ENCODE measurements at regions not wholly inside any gene's neighbourhood (a gene's known extent, or its start where the extent isn't known, plus 50 kb on each side); places are given as distances from the start of the nearest gene placed in this dataset.
"Not testable (repeated sequence)": the region's sequence is repeated elsewhere in the genome, so short reads cannot be mapped to it uniquely, and the experiment has no call there.

GRCh38 chr4:156137679-156138473 lies 184.2 kb upstream of the CTSO start:
- DNase-seq, result no peak
- TF ChIP-seq POLR2A (IDR thresholded peaks at IDR 0.05; ENCODE audit: low read length) (no peak), GATA1 (IDR thresholded peaks at IDR 0.05; ENCODE audit: low read depth, low read length) (no peak)

DNA sequence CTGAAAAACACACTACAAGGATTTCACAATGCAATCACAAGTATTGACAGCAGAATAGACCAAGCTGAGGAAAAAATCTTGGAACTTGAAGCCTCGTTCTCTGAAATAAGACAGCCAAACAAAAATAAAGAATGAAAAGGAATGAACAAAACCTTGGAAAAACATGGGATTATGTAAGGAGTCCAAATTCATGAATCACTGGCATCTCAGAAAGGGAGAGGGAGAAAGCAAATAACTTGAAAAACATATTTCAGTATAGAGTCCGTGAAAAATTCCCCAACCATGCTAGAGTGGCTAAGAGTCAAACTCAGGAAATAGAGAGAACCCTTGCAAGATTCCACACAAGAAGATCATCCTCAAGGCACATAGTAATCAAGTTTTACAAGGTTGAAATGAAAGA lies 178.5 kb upstream of the CTSO start:
- TF ChIP-seq POLR2A (IDR thresholded peaks at IDR 0.05; ENCODE audit: low read length), result no peak
- TF ChIP-seq GATA1 (IDR thresholded peaks at IDR 0.05; ENCODE audit: low read depth, low read length), result no peak
- DNase-seq, result no peak

- no peak for DNase-seq
- TF ChIP-seq POLR2A (IDR thresholded peaks at IDR 0.05; ENCODE audit: low read length), result no peak
- no peak for TF ChIP-seq GATA1 (IDR thresholded peaks at IDR 0.05; ENCODE audit: low read depth, low read length)
These were observed 174.9 kb upstream of the CTSO start for GRCh38 chr4:156128616-156129015.

- TF ChIP-seq POLR2A (IDR thresholded peaks at IDR 0.05; ENCODE audit: low read length), result no peak
- no peak for TF ChIP-seq GATA1 (IDR thresholded peaks at IDR 0.05; ENCODE audit: low read depth, low read length)
- DNase-seq, result no peak
These were observed 165.0 kb upstream of the CTSO start for GRCh38 chr4:156118507-156119220.

DNA sequence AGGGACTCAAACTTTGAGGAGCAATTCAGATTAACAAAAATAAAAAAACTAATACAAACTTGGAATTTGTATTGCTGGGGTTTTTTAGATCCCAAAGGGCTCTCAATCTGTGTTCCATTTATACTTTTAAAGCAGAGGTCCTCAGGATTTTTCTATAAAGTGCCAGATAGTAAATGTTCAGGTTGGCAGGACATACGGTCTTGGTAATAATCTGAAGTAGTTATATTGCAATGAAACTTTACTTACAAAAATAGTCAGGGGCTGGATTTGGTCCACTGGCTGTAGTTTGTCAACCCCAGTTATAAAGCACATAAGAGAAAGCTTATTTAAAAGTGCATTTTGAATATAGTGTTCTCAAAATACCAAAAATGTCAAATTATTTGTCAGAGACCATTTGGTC lies 164.1 kb upstream of the CTSO start:
- TF ChIP-seq POLR2A (IDR thresholded peaks at IDR 0.05; ENCODE audit: low read length) (no peak), GATA1 (IDR thresholded peaks at IDR 0.05; ENCODE audit: low read depth, low read length) (no peak)
- no peak for DNase-seq

DNA sequence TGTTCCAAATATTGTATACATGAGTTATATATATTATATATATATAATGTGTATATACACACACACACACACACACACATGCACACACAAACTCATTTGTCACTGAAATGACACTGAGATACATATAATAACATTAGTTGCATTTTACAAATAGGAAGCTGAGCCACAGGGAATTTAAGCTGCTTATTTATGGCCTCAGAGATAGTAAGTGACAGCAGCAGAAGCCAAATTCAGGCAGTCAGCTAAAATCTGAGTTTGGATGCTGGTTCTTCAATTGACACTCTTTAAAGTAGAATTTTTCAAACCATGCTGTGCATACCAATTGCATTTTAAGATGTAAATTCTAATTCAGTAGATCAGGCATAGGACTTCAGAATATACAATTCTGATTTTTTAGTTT lies 163.3 kb upstream of the CTSO start:
- DNase-seq, result no peak
- TF ChIP-seq GATA1 (IDR thresholded peaks at IDR 0.05; ENCODE audit: low read depth, low read length) (no peak), POLR2A (IDR thresholded peaks at IDR 0.05; ENCODE audit: low read length) (no peak)

- no peak for DNase-seq
- TF ChIP-seq POLR2A (IDR thresholded peaks at IDR 0.05; ENCODE audit: low read length), result no peak
- TF ChIP-seq GATA1 (IDR thresholded peaks at IDR 0.05; ENCODE audit: low read depth, low read length), result no peak
These were observed 159.6 kb upstream of the CTSO start for GRCh38 chr4:156113138-156113765.

GRCh38 chr4:156111686-156112085 lies 158.0 kb upstream of the CTSO start:
- DNase-seq, result no peak
- TF ChIP-seq GATA1 (IDR thresholded peaks at IDR 0.05; ENCODE audit: low read depth, low read length) (no peak), POLR2A (IDR thresholded peaks at IDR 0.05; ENCODE audit: low read length) (no peak)

- no peak for DNase-seq
- TF ChIP-seq GATA1 (IDR thresholded peaks at IDR 0.05; ENCODE audit: low read depth, low read length), result no peak
- no peak for TF ChIP-seq POLR2A (IDR thresholded peaks at IDR 0.05; ENCODE audit: low read length)
These were observed 156.6 kb upstream of the CTSO start for GRCh38 chr4:156109943-156110900.

GRCh38 chr4:156109087-156109486 lies 155.4 kb upstream of the CTSO start:
- DNase-seq, result not testable (repeated sequence)

DNA sequence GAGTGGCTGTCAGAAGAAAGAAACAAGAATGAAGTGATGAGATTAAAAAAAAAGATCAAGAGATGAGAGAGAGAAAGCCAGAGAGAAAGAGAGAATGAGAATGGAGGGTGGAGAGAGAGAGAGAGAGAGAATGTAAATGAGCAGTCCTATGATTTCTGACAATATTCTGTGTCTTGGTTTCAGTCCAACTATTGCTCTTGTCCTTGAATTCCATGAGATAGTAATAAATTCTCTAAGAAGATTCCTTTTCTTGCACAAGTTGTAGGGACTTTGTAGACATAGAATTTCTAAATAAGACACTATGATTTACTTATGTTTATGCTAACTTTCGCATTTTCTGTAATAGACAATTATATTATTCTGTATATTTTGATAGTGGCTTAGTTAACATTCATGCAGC lies 149.6 kb upstream of the CTSO start:
- TF ChIP-seq GATA1 (IDR thresholded peaks at IDR 0.05; ENCODE audit: low read depth, low read length) (no peak), POLR2A (IDR thresholded peaks at IDR 0.05; ENCODE audit: low read length) (no peak)
- no peak for DNase-seq

- DNase-seq, result no peak
- TF ChIP-seq POLR2A (IDR thresholded peaks at IDR 0.05; ENCODE audit: low read length) (no peak), GATA1 (IDR thresholded peaks at IDR 0.05; ENCODE audit: low read depth, low read length) (no peak)
These were observed 148.7 kb upstream of the CTSO start for GRCh38 chr4:156102411-156102810.

DNA sequence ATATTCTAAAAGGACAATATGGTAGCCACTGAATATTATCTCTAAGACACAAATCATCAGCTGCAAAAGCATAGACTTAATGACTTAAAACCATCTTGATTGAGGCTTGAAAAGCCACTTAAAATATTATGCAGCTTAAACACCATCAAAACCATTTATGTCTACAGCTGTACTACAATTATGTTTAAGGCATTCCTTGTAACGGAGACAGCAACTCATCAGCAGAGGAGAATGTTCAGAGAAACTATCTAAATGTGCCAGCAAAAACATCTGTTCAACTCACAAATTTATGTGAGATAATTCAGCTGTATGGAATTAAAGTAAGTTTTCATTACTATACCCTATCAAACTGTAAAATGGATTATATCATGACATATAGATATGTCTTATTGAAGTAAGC lies 147.9 kb upstream of the CTSO start:
- no peak for TF ChIP-seq GATA1 (IDR thresholded peaks at IDR 0.05; ENCODE audit: low read depth, low read length)
- no peak for TF ChIP-seq POLR2A (IDR thresholded peaks at IDR 0.05; ENCODE audit: low read length)
- DNase-seq, result no peak

DNA sequence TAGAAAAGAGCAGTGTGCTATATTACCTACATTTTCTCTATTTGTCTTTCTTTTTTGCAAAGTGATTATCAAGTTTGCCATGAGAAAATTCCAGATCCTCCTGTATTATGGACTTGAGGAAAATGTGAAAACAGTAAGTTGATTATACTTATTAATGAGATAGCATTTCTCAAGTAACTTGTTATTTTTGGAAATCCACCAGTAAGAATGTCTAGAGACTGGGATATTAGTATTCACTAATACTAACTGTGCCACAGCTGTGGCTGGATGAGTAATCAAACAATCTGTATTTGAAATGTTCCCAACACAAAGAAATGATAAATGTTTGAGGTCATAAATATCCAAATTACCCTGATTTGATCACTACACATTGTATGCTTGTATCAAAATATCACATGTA lies 147.0 kb upstream of the CTSO start:
- DNase-seq, result no peak
- TF ChIP-seq GATA1 (IDR thresholded peaks at IDR 0.05; ENCODE audit: low read depth, low read length) (no peak), POLR2A (IDR thresholded peaks at IDR 0.05; ENCODE audit: low read length) (no peak)
